SK-N-SH treated with all-trans-retinoic acid at 6 μM for 48 hours (cell line): ENCODE measurements at regions not wholly inside any gene's neighbourhood (a gene's known extent, or its start where the extent isn't known, plus 50 kb on each side); places are given as distances from the start of the nearest gene placed in this dataset.
A peak's percentile ranks its signal among the peaks of the same experiment; 100 is the strongest.

Source experiments
- ATAC-seq: fragments of 200-7000 bp; cut with Tn5 transposase; 3 replicates; pipeline ENCODE4 v1.9.1; 2020; ENCODE audit warnings: mild to moderate bottlenecking, moderate library complexity
- BACH2 ChIP-seq: fragments of 250-450 bp; sonication (Bioruptor Pico); IDR thresholded peaks from 2 replicates; pipeline ENCODE4 v1.9.0; 2021; ENCODE audit warnings: mild to moderate bottlenecking, borderline replicate concordance
- CSDC2 ChIP-seq: fragments of 250-450 bp; sonication (Bioruptor Pico); IDR thresholded peaks from 2 replicates; pipeline ENCODE4 v1.5.0; 2020; ENCODE audit warnings: mild to moderate bottlenecking, moderate library complexity
- GLIS3 ChIP-seq: fragments of 250-450 bp; sonication (Bioruptor Pico); IDR thresholded peaks from 2 replicates; pipeline ENCODE4 v1.5.0; 2020; ENCODE audit warnings: mild to moderate bottlenecking, moderate library complexity
- ISL1 ChIP-seq: fragments of 250-450 bp; sonication (Bioruptor Pico); IDR thresholded peaks from 2 replicates; pipeline ENCODE4 v2.1.2; 2022; ENCODE audit warnings: mild to moderate bottlenecking, moderate library complexity
- OSR1 ChIP-seq: fragments of 250-450 bp; sonication (Bioruptor Pico); IDR thresholded peaks from 2 replicates; pipeline ENCODE4 v1.8.0; 2022; ENCODE audit warnings: moderate library complexity, mild to moderate bottlenecking, inconsistent platforms
- PATZ1 ChIP-seq: fragments of 250-450 bp; sonication (Bioruptor Pico); IDR thresholded peaks from 2 replicates; pipeline ENCODE4 v1.8.0; 2020; ENCODE audit warnings: mild to moderate bottlenecking, moderate library complexity, borderline replicate concordance
- PPARA ChIP-seq: fragments of 250-450 bp; sonication (Bioruptor Pico); IDR thresholded peaks from 2 replicates; pipeline ENCODE4 v1.5.0; 2020; ENCODE audit warnings: mild to moderate bottlenecking, borderline replicate concordance
- SNAI2 ChIP-seq: fragments of 250-450 bp; sonication (Bioruptor Pico); IDR thresholded peaks from 2 replicates; pipeline ENCODE4 v1.5.0; 2020; ENCODE audit warnings: mild to moderate bottlenecking, moderate library complexity
- TCF4 ChIP-seq: fragments of 250-450 bp; sonication (Bioruptor Pico); IDR thresholded peaks from 2 replicates; pipeline ENCODE4 v1.8.0; 2021; ENCODE audit warnings: mild to moderate bottlenecking, moderate library complexity, borderline replicate concordance
- TOX ChIP-seq: fragments of 250-450 bp; sonication (Bioruptor Pico); IDR thresholded peaks from 2 replicates; pipeline ENCODE4 v1.8.0; 2021; ENCODE audit warnings: mild to moderate bottlenecking, moderate library complexity, borderline replicate concordance
- ZC3H10 ChIP-seq: fragments of 250-450 bp; sonication (Bioruptor Pico); IDR thresholded peaks from 2 replicates; pipeline ENCODE4 v1.5.1; 2021; ENCODE audit warnings: mild to moderate bottlenecking, moderate library complexity
- ZFP3 ChIP-seq: fragments of 250-450 bp; sonication (Bioruptor Pico); IDR thresholded peaks from 2 replicates; pipeline ENCODE4 v1.5.0; 2020; ENCODE audit warnings: mild to moderate bottlenecking, moderate library complexity
- ZFP30 ChIP-seq: fragments of 450-650 bp; formaldehyde crosslinking; IDR thresholded peaks from 2 replicates; pipeline ENCODE4 v1.5.0; 2022; ENCODE audit warnings: mild to moderate bottlenecking, moderate library complexity
- ZNF565 ChIP-seq: fragments of 450-650 bp; formaldehyde crosslinking; conservative IDR thresholded peaks from 2 replicates; pipeline ENCODE4 v1.5.0; 2020; ENCODE audit warnings: low read depth, mild to moderate bottlenecking, moderate library complexity
- ZNF70 ChIP-seq: fragments of 450-650 bp; formaldehyde crosslinking; IDR thresholded peaks from 2 replicates; pipeline ENCODE4 v1.5.0; 2020; ENCODE audit warnings: mild to moderate bottlenecking, moderate library complexity
- ZNF8 ChIP-seq: fragments of 450-650 bp; formaldehyde crosslinking; IDR thresholded peaks from 2 replicates; pipeline ENCODE4 v1.5.0; 2020; ENCODE audit warnings: mild to moderate bottlenecking, moderate library complexity
- TF ChIP-seq, protein P1 (sequence below): fragments of 250-450 bp; sonication (Bioruptor Pico); IDR thresholded peaks from 2 replicates; pipeline ENCODE4 v1.8.0; 2021; ENCODE audit warnings: low read depth, mild to moderate bottlenecking, moderate library complexity, borderline replicate concordance
- TF ChIP-seq, protein P2 (sequence below): fragments of 250-450 bp; sonication (Bioruptor Pico); IDR thresholded peaks from 2 replicates; pipeline ENCODE4 v1.5.1; 2021; ENCODE audit warnings: mild to moderate bottlenecking, moderate library complexity
- TF ChIP-seq, protein P3 (sequence below): fragments of 250-450 bp; sonication (Bioruptor Pico); IDR thresholded peaks from 2 replicates; pipeline ENCODE4 v1.5.0; 2020; ENCODE audit warnings: mild to moderate bottlenecking, moderate library complexity
- TF ChIP-seq, protein P4 (sequence below): fragments of 250-450 bp; sonication (Bioruptor Pico); IDR thresholded peaks from 2 replicates; pipeline ENCODE4 v1.5.1; 2020; ENCODE audit warnings: low read depth, mild to moderate bottlenecking, moderate library complexity

- TF ChIP-seq, protein P1, sequence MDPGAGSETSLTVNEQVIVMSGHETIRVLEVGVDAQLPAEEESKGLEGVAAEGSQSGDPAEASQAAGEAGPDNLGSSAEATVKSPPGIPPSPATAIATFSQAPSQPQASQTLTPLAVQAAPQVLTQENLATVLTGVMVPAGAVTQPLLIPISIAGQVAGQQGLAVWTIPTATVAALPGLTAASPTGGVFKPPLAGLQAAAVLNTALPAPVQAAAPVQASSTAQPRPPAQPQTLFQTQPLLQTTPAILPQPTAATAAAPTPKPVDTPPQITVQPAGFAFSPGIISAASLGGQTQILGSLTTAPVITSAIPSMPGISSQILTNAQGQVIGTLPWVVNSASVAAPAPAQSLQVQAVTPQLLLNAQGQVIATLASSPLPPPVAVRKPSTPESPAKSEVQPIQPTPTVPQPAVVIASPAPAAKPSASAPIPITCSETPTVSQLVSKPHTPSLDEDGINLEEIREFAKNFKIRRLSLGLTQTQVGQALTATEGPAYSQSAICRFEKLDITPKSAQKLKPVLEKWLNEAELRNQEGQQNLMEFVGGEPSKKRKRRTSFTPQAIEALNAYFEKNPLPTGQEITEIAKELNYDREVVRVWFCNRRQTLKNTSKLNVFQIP (CRISPR knock-in tag), result no peak
- TF ChIP-seq ZFP30 (CRISPR knock-in tag) (no peak), ZFP3 (CRISPR knock-in tag) (no peak), SNAI2 (CRISPR knock-in tag) (no peak), ZNF565 (no peak), ISL1 (CRISPR knock-in tag) (no peak)
- TF ChIP-seq, protein P2, sequence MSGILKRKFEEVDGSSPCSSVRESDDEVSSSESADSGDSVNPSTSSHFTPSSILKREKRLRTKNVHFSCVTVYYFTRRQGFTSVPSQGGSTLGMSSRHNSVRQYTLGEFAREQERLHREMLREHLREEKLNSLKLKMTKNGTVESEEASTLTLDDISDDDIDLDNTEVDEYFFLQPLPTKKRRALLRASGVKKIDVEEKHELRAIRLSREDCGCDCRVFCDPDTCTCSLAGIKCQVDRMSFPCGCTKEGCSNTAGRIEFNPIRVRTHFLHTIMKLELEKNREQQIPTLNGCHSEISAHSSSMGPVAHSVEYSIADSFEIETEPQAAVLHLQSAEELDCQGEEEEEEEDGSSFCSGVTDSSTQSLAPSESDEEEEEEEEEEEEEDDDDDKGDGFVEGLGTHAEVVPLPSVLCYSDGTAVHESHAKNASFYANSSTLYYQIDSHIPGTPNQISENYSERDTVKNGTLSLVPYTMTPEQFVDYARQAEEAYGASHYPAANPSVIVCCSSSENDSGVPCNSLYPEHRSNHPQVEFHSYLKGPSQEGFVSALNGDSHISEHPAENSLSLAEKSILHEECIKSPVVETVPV (CRISPR knock-in tag), result no peak
- peak; percentile 79 for ATAC-seq
These were observed 140.3 kb downstream of the TBX18 start for GRCh38 chr6:84623956-84624680.

DNA sequence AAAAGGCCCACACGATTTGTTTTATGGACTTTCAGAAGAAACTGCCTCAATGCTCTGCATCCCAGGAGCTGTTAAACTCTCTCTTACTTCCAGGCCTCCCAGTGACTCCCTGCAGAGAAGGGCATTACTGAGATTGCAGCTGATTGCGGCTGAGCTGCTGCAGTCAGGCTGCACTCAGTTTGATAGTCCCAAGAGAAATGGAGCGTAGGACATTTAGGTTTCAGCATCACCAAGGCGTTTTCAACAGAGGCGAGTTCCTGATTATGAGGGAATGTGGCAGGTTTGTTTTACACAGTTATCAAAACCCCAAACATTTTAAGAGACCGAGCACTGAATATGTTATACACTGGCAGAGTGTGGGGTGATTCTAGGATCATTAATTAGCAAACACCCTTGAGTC is 145.6 kb downstream of the TBX18 start:
- TF ChIP-seq, protein P3, sequence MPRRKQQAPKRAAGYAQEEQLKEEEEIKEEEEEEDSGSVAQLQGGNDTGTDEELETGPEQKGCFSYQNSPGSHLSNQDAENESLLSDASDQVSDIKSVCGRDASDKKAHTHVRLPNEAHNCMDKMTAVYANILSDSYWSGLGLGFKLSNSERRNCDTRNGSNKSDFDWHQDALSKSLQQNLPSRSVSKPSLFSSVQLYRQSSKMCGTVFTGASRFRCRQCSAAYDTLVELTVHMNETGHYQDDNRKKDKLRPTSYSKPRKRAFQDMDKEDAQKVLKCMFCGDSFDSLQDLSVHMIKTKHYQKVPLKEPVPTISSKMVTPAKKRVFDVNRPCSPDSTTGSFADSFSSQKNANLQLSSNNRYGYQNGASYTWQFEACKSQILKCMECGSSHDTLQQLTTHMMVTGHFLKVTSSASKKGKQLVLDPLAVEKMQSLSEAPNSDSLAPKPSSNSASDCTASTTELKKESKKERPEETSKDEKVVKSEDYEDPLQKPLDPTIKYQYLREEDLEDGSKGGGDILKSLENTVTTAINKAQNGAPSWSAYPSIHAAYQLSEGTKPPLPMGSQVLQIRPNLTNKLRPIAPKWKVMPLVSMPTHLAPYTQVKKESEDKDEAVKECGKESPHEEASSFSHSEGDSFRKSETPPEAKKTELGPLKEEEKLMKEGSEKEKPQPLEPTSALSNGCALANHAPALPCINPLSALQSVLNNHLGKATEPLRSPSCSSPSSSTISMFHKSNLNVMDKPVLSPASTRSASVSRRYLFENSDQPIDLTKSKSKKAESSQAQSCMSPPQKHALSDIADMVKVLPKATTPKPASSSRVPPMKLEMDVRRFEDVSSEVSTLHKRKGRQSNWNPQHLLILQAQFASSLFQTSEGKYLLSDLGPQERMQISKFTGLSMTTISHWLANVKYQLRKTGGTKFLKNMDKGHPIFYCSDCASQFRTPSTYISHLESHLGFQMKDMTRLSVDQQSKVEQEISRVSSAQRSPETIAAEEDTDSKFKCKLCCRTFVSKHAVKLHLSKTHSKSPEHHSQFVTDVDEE (CRISPR knock-in tag), result no peak
- no peak for TF ChIP-seq ISL1 (CRISPR knock-in tag)
- TF ChIP-seq CSDC2 (CRISPR knock-in tag), result no peak
- TF ChIP-seq OSR1 (CRISPR knock-in tag), result no peak
- no peak for TF ChIP-seq ZNF70 (CRISPR knock-in tag)
- no peak for TF ChIP-seq ZNF565
- no peak for TF ChIP-seq GLIS3 (CRISPR knock-in tag)
- no peak for TF ChIP-seq PATZ1 (CRISPR knock-in tag)
- TF ChIP-seq ZFP3 (CRISPR knock-in tag), result no peak
- no peak for TF ChIP-seq SNAI2 (CRISPR knock-in tag)
- no peak for TF ChIP-seq ZNF8 (CRISPR knock-in tag)
- TF ChIP-seq ZFP30 (CRISPR knock-in tag), result no peak
- TF ChIP-seq PPARA, result no peak
- TF ChIP-seq TOX (CRISPR knock-in tag), result no peak
- no peak for TF ChIP-seq ZC3H10
- no peak for TF ChIP-seq BACH2
- TF ChIP-seq, protein P4, sequence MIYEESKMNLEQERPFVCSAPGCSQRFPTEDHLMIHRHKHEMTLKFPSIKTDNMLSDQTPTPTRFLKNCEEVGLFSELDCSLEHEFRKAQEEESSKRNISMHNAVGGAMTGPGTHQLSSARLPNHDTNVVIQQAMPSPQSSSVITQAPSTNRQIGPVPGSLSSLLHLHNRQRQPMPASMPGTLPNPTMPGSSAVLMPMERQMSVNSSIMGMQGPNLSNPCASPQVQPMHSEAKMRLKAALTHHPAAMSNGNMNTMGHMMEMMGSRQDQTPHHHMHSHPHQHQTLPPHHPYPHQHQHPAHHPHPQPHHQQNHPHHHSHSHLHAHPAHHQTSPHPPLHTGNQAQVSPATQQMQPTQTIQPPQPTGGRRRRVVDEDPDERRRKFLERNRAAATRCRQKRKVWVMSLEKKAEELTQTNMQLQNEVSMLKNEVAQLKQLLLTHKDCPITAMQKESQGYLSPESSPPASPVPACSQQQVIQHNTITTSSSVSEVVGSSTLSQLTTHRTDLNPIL (CRISPR knock-in tag), result no peak
- no peak for TF ChIP-seq TCF4 (CRISPR knock-in tag)
- TF ChIP-seq, protein P1 (CRISPR knock-in tag), result no peak
- ATAC-seq, result peak; percentile 86
